AML-193 (cell line): ENCODE measurements at regions not wholly inside any gene's neighbourhood (a gene's known extent, or its start where the extent isn't known, plus 50 kb on each side); places are given as distances from the start of the nearest gene placed in this dataset.
"Not testable (repeated sequence)": the region's sequence is repeated elsewhere in the genome, so short reads cannot be mapped to it uniquely, and the experiment has no call there.

ENCODE experiments used
- DNase-seq, 2 experiments: peaks; one replicate each; lab custom pipeline; 2025; lab: John Stamatoyannopoulos, UW

- DNase-seq = no peak
Observed at GRCh38 chr18:5720132-5720531, 175.2 kb downstream of the TMEM200C start.

GRCh38 chr18:5717256-5717655 lies 173.5 kb upstream of the EPB41L3 start:
- DNase-seq = no peak

GRCh38 chr18:5710676-5711075 lies 166.9 kb upstream of the EPB41L3 start:
- no peak for DNase-seq

- no peak for DNase-seq
Observed at GRCh38 chr18:5710235-5710634, 166.4 kb upstream of the EPB41L3 start.

GRCh38 chr18:5709476-5710095 lies 165.8 kb upstream of the EPB41L3 start:
- no peak for DNase-seq

GRCh38 chr18:5707586-5707985 lies 163.8 kb upstream of the EPB41L3 start:
- no peak for DNase-seq

- no peak for DNase-seq
Observed at GRCh38 chr18:5705393-5705792, 161.6 kb upstream of the EPB41L3 start.

- no peak for DNase-seq
Observed at GRCh38 chr18:5704847-5705246, 161.1 kb upstream of the EPB41L3 start.

GRCh38 chr18:5702016-5702415 lies 158.2 kb upstream of the EPB41L3 start:
- not testable (repeated sequence) for DNase-seq

- DNase-seq = no peak
Observed at GRCh38 chr18:5693699-5694294, 150.0 kb upstream of the EPB41L3 start.

GRCh38 chr18:5678779-5679406 lies 135.1 kb upstream of the EPB41L3 start:
- DNase-seq = no peak

GRCh38 chr18:5678278-5678677 lies 134.5 kb upstream of the EPB41L3 start:
- DNase-seq = no peak

GRCh38 chr18:5673616-5674015 lies 129.8 kb upstream of the EPB41L3 start:
- no peak for DNase-seq

- no peak for DNase-seq
Observed at GRCh38 chr18:5669585-5669984, 125.8 kb upstream of the EPB41L3 start.

- no peak for DNase-seq
Observed at GRCh38 chr18:5668087-5668715, 124.4 kb upstream of the EPB41L3 start.

- no peak for DNase-seq
Observed at GRCh38 chr18:5667356-5667755, 123.6 kb upstream of the EPB41L3 start.

GRCh38 chr18:5662586-5663090 lies 118.8 kb upstream of the EPB41L3 start:
- no peak for DNase-seq

GRCh38 chr18:5661179-5661578 lies 117.4 kb upstream of the EPB41L3 start:
- no peak for DNase-seq

- no peak for DNase-seq
Observed at GRCh38 chr18:5653802-5654201, 110.0 kb upstream of the EPB41L3 start.

GRCh38 chr18:5651736-5652135 lies 107.9 kb upstream of the EPB41L3 start:
- DNase-seq = no peak

GRCh38 chr18:5649439-5649838 lies 105.6 kb upstream of the EPB41L3 start:
- no peak for DNase-seq

- no peak for DNase-seq
Observed at GRCh38 chr18:5646739-5647138, 102.9 kb upstream of the EPB41L3 start.

- DNase-seq = no peak
Observed at GRCh38 chr18:5643288-5643687, 99.5 kb upstream of the EPB41L3 start.
